Keratinocyte (primary cell): ENCODE measurements at regions not wholly inside any gene's neighbourhood (a gene's known extent, or its start where the extent isn't known, plus 50 kb on each side); places are given as distances from the start of the nearest gene placed in this dataset.

Experiments
- DNase-seq: peaks from one replicate; pipeline ENCODE4 v3.0.0-alpha.2; 2011; ENCODE audit warnings: low read depth, missing footprints, low spot score
- FAIRE-seq: peaks from 2 replicates; lab custom pipeline; 2011; peaks lifted over from hg19 to GRCh38; lab: Jason Lieb, UNC
- H2AFZ ChIP-seq: 2 replicates; pipeline ENCODE4 v1.6.0; 2012; ENCODE audit warnings: low read length, control low read depth, inconsistent platforms; ENCODE audit not compliant: control insufficient read depth
- H3K27ac ChIP-seq: 2 replicates; pipeline ENCODE4 v1.5.1; 2011; ENCODE audit warnings: low read length; ENCODE audit not compliant: control insufficient read depth, insufficient read depth
- H3K27me3 ChIP-seq: 3 replicates; pipeline ENCODE4 v1.6.0; 2011; ENCODE audit warnings: low read length; ENCODE audit not compliant: control insufficient read depth, insufficient read depth; ENCODE audit errors: extremely low read depth
- H3K36me3 ChIP-seq, 2 experiments: 2 replicates in 1 of 2; 3 replicates in 1 of 2; pipeline ENCODE4 v1.5.1; 2011; ENCODE audit warnings: low read length in 2 of 2, mild to moderate bottlenecking in 1 of 2; ENCODE audit not compliant: control insufficient read depth in 2 of 2, insufficient read depth in 2 of 2; ENCODE audit errors: extremely low read depth in 1 of 2
- H3K4me1 ChIP-seq: 3 replicates; pipeline ENCODE4 v1.5.1; 2011; ENCODE audit warnings: low read length; ENCODE audit not compliant: control insufficient read depth, insufficient read depth; ENCODE audit errors: extremely low read depth
- H3K4me2 ChIP-seq: 3 replicates; pipeline ENCODE4 v1.6.0; 2011; ENCODE audit warnings: low read depth, low read length; ENCODE audit not compliant: control insufficient read depth, insufficient read depth; ENCODE audit errors: extremely low read depth
- H3K4me3 ChIP-seq, 3 experiments: fragments of 200-600 bp in 1 of 3; sonication (generic) in 1 of 3; 2 replicates in 2 of 3; 3 replicates in 1 of 3; pipeline ENCODE4 v1.5.1; 2011 to 2016; ENCODE audit warnings: low read length in 3 of 3, mild to moderate bottlenecking in 3 of 3, control low read depth in 2 of 3, inconsistent platforms in 1 of 3, low read depth in 1 of 3, mixed read lengths in 1 of 3, mixed run types in 1 of 3, moderate library complexity in 1 of 3; ENCODE audit not compliant: control insufficient read depth in 2 of 3, insufficient read depth in 2 of 3; ENCODE audit errors: extremely low read depth in 1 of 3
- H3K79me2 ChIP-seq: 2 replicates; pipeline ENCODE4 v1.6.0; 2012; ENCODE audit warnings: low read length; ENCODE audit not compliant: control insufficient read depth, insufficient read depth
- H3K9ac ChIP-seq: 3 replicates; pipeline ENCODE4 v1.6.0; 2011; ENCODE audit warnings: low read length; ENCODE audit not compliant: control insufficient read depth, insufficient read depth; ENCODE audit errors: extremely low read depth
- H3K9me1 ChIP-seq: 3 replicates; pipeline ENCODE4 v1.6.0; 2011; ENCODE audit warnings: low read length; ENCODE audit not compliant: control insufficient read depth, insufficient read depth; ENCODE audit errors: extremely low read depth
- H3K9me3 ChIP-seq: 2 replicates; pipeline ENCODE4 v1.5.1; 2012; ENCODE audit warnings: low read depth, low read length; ENCODE audit not compliant: control insufficient read depth
- H4K20me1 ChIP-seq: 3 replicates; pipeline ENCODE4 v1.6.0; 2011; ENCODE audit warnings: low read length; ENCODE audit not compliant: control insufficient read depth, insufficient read depth; ENCODE audit errors: extremely low read depth
- CTCF ChIP-seq, 3 experiments: IDR thresholded peaks in 1 of 3; conservative IDR thresholded peaks in 1 of 3; optimal IDR thresholded peaks in 1 of 3; 2 replicates in 2 of 3; 3 replicates in 1 of 3; pipeline versions ENCODE3 to v1.5.1; 2011; ENCODE audit warnings: low read length in 3 of 3, mild to moderate bottlenecking in 3 of 3, moderate library complexity in 2 of 3, control low read depth in 1 of 3, inconsistent platforms in 1 of 3; ENCODE audit not compliant: insufficient read depth in 2 of 3; ENCODE audit errors: extremely low read depth in 1 of 3
- EZH2 ChIP-seq: IDR thresholded peaks from one replicate; pipeline ENCODE4 v1.6.1; 2012; ENCODE audit warnings: inconsistent platforms, mild to moderate bottlenecking, low read length, moderate library complexity
- dilution Hi-C: fragments of 300-500 bp; cut with MboI; formaldehyde crosslinking; loops from one replicate; pipeline ENCODE4 v1.7.0; 2020; ENCODE audit warnings: low sequenced_read_pairs; ENCODE audit not compliant: extremely low pct_ligation_motif_present

GRCh38 chr5:155211764-155212163, 198.2 kb downstream of the KIF4B start:
- FAIRE-seq (no peak), DNase-seq (no peak)
- Histone ChIP-seq H3K36me3 (no peaks in the 10 kb centered on the region), H3K27me3 (no peaks in the 10 kb centered on the region), H3K9me3 (no peaks in the 10 kb centered on the region), H3K9ac (no peak overlapping the region), H3K4me3 (no peak overlapping the region), H3K4me2 (no peak overlapping the region), H4K20me1 (no peaks in the 10 kb centered on the region), H2AFZ (no peak overlapping the region), H3K79me2 (no peaks in the 10 kb centered on the region), H3K9me1 (no peaks in the 10 kb centered on the region), H3K4me1 (no peaks in the 10 kb centered on the region), H3K27ac (no peak overlapping the region)
- dilution Hi-C loops: no loop called here
- TF ChIP-seq CTCF (optimal IDR thresholded peaks at IDR 0.05 in 1 of 3, IDR thresholded peaks at IDR 0.05 in 1 of 3, conservative IDR thresholded peaks at IDR 0.05 in 1 of 3; ENCODE audit: extremely low read depth in 1 of 3, insufficient read depth in 2 of 3, low read length in 3 of 3): no peak
- no peak for TF ChIP-seq EZH2

GRCh38 chr5:155222393-155222792, 208.8 kb downstream of the KIF4B start:
- FAIRE-seq (no peak), DNase-seq (no peak)
- Histone ChIP-seq H3K27me3 (no peaks in the 10 kb centered on the region), H3K9ac (no peak overlapping the region), H3K9me3 (no peaks in the 10 kb centered on the region), H3K79me2 (no peaks in the 10 kb centered on the region), H3K36me3 (no peaks in the 10 kb centered on the region), H2AFZ (no peak overlapping the region), H3K9me1 (no peaks in the 10 kb centered on the region), H4K20me1 (no peaks in the 10 kb centered on the region), H3K4me3 (no peak overlapping the region), H3K27ac (no peak overlapping the region), H3K4me2 (no peak overlapping the region), H3K4me1 (no peaks in the 10 kb centered on the region)
- dilution Hi-C loops: no loop called here
- TF ChIP-seq CTCF (optimal IDR thresholded peaks at IDR 0.05 in 1 of 3, IDR thresholded peaks at IDR 0.05 in 1 of 3, conservative IDR thresholded peaks at IDR 0.05 in 1 of 3; ENCODE audit: extremely low read depth in 1 of 3, insufficient read depth in 2 of 3, low read length in 3 of 3): no peak
